Epithelial cell of esophagus (primary cell): ENCODE measurements at regions not wholly inside any gene's neighbourhood (a gene's known extent, or its start where the extent isn't known, plus 50 kb on each side); places are given as distances from the start of the nearest gene placed in this dataset.
A peak's percentile ranks its signal among the peaks of the same experiment; 100 is the strongest.

Experiments
- DNase-seq: peaks from one replicate; pipeline ENCODE4 v3.0.0; 2010; ENCODE audit warnings: low read depth
- H3K4me3 ChIP-seq: 2 replicates; pipeline ENCODE4 v1.5.1; 2011; ENCODE audit warnings: mild to moderate bottlenecking, low read length, control low read depth
- TF ChIP-seq, protein P1 (sequence below): IDR thresholded peaks from 2 replicates; pipeline ENCODE4 v1.5.1; 2011; ENCODE audit warnings: low read depth, mild to moderate bottlenecking, low read length, control low read depth, inconsistent platforms; ENCODE audit not compliant: insufficient read depth; ENCODE audit errors: missing control alignments

DNA sequence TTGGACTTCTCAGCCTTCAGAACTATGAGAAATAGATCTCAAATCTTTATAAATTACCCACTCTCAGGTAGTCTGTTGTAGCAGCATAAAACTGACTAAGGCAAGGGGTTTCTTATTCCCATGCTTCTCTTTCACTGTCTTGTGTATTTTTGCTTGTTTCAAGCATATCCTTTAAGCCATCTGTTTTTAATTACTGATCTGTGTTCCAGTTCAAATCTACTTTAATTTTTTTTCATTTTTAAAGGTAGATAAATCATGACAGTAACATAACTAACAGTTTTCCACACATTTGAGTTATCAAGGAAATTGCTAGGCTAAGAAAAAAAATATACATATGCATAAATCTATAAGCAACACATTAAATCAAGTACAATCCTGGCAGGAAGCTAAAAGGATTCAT lies 317.9 kb upstream of the TNP1 start:
- DNase-seq: no peak
- TF ChIP-seq, protein P1, sequence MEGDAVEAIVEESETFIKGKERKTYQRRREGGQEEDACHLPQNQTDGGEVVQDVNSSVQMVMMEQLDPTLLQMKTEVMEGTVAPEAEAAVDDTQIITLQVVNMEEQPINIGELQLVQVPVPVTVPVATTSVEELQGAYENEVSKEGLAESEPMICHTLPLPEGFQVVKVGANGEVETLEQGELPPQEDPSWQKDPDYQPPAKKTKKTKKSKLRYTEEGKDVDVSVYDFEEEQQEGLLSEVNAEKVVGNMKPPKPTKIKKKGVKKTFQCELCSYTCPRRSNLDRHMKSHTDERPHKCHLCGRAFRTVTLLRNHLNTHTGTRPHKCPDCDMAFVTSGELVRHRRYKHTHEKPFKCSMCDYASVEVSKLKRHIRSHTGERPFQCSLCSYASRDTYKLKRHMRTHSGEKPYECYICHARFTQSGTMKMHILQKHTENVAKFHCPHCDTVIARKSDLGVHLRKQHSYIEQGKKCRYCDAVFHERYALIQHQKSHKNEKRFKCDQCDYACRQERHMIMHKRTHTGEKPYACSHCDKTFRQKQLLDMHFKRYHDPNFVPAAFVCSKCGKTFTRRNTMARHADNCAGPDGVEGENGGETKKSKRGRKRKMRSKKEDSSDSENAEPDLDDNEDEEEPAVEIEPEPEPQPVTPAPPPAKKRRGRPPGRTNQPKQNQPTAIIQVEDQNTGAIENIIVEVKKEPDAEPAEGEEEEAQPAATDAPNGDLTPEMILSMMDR: no peak
- H3K4me3 ChIP-seq: no peak overlapping the region

DNA sequence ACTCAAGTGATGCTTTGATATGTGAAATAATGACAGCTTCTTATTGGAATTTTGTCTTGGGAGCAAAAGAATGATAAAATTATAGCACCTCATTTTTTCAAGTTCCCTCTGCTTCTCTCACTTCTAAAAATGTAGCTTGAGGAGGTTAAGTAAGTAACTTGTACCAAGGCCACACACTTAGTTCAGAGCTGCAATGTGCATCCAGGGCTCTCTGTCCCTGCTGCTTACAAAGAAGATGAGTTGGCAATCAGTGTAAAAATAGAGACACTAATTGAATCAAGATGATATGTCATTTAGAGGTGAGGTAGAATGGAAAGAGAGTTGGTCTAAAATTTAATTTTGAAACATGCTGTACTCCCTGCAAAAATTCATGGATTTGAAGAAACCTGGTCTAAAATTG lies 312.0 kb upstream of the TNP1 start:
- DNase-seq: no peak
- TF ChIP-seq, protein P1: no peak
- no peak overlapping the region for H3K4me3 ChIP-seq

DNA sequence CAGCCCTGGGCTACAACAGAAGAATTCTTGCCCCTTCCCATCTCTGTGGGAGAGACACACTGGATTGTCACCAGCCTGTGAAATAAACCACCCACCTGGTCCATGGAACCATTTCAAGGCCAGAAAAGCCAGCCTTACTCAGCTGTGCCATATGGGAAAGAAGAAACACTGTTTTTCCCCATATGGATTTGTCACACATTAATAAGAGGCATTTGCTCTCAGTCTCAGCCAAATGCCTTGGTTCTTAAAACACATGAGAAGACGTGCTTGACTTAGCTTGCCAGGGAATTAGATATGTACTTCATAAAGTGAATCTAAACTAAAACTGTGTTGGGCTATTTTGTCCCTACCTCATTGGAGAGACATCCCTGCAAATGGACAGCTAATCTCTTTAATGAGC lies 308.6 kb upstream of the TNP1 start:
- TF ChIP-seq, protein P1: no peak
- no peak for DNase-seq
- no peak overlapping the region for H3K4me3 ChIP-seq

DNA sequence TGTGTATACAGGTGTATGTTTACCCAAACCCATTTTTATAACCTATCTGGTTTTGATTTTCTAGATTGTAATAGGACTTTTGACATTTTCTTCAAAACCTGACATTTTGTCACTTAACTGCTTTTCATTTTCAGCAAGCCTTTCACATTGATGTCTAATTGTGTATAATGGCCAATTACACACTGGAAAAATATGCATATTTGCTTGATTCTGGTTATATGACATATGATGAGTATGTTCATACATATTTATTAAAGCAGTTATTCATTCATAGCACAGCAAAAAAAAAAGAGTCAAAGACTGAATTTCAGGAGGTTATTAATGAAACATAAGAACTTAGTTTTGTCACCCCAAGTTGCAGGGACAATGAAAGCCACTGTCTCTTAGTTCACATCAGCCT lies 307.7 kb upstream of the TNP1 start:
- no peak overlapping the region for H3K4me3 ChIP-seq
- TF ChIP-seq, protein P1: no peak
- peak; percentile 18 for DNase-seq

DNA sequence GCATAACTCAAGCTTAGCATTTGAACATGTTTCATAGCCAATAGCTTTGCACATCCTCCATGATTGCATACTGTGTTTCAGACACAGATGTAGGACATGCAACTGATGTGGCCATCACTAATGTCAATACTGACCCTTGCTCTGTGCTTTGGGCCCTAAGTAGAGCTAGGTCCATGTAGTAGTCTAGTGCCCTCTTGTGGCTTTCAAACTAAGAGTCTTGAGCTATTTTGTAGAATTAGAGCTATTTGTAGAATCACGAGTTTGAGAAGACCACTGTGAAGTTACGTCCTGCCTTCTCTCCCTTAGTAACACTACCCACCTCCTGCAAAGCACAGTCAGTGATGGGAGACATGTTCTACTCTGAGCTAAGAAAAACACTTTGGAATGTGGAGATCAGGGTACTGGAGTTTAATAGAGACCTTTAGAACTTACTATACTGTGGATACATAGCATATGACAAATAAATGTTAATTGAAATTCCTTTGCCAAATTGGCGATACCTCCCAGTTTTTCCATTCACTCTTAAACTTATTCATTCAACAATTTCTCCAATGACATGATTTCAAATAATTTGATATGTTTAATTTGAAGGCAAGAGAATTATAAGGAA lies 306.5 kb upstream of the TNP1 start:
- DNase-seq: peak; percentile 51
- H3K4me3 ChIP-seq: no peak overlapping the region
- TF ChIP-seq, protein P1: peak; percentile 65

DNA sequence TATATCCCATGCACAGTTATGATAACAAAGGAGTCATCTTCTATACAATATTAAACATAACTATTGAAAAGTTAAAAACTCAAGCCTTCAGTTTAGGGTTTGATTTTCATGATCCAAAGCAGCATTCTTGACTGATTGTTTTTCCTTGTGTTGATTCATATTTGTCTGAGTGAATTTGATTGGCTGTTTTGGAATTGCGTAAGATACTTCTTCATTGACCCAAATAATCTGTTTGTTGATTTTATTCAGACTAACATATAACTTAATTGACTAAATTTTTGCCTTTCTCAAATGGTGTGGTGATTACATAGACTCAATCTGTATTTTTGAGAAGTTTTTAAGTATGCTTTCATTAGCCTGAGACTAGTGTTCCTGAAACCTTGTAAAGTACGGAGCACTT lies 305.7 kb upstream of the TNP1 start:
- peak; percentile 23 for DNase-seq
- TF ChIP-seq, protein P1: no peak

DNA sequence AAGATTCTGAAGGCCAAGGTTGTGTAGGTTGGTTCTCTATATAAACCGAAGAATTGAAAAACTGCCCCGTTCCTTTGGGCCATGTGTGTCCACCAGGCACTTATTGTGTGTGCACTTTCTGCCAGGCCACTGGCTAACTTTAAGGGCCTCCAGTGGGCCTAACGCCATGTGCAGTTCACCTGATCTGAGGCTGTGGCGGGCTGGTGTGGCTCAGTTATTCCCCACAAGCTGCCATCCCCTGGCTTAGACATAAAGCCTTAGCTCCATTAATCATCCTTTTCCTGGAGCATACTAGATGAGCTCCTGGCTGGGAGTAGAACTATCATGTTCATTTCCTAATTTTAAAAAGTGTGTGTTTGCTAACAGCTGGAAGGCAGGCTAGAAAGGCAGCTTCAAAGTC lies 304.1 kb upstream of the TNP1 start:
- no peak for DNase-seq
- TF ChIP-seq, protein P1: no peak
- no peak overlapping the region for H3K4me3 ChIP-seq

More for the DNA sequence above, 305.7 kb upstream of the TNP1 start:
- no peak overlapping the region for H3K4me3 ChIP-seq
